Hepatocyte (in vitro differentiated cells): ENCODE measurements at regions not wholly inside any gene's neighbourhood (a gene's known extent, or its start where the extent isn't known, plus 50 kb on each side); places are given as distances from the start of the nearest gene placed in this dataset.
"Not testable (repeated sequence)": the region's sequence is repeated elsewhere in the genome, so short reads cannot be mapped to it uniquely, and the experiment has no call there.

Source experiments
- CTCF ChIP-seq: fragments of 200-600 bp; sonication (generic); IDR thresholded peaks from 2 replicates; pipeline ENCODE4 v1.5.1; 2016; ENCODE audit warnings: antibody characterized with exemption, mild to moderate bottlenecking; ENCODE audit not compliant: poor library complexity
- EZH2 ChIP-seq: fragments of 200-600 bp; sonication (generic); IDR thresholded peaks from 2 replicates; pipeline ENCODE4 v1.6.1; 2016; ENCODE audit warnings: antibody characterized with exemption, mild to moderate bottlenecking, borderline replicate concordance

DNA sequence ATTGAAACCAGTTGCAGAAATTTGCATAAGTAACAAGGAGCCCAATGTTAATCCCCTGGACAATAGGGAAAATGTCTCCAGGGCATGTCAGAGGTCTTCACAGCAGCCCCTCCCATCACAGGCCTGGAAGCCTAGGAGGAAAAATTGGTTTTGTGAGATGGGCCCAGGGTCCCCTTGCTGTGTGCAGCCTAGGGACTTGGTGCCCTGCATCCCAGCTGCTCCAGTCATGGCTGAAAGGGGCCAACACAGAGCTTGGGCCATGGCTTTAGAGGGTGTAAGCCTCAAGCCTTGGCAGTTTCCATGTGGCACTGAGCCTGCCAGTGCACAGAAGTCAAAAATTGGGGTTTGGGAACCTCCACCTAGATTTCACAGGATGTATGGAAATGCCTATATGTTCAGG, 55.9 kb upstream of the SLC25A36 start:
- TF ChIP-seq CTCF, EZH2: not testable (repeated sequence)
